ENCODE measurements at regions not wholly inside any gene's neighbourhood (a gene's known extent, or its start where the extent isn't known, plus 50 kb on each side); places are given as distances from the start of the nearest gene placed in this dataset.
A peak's percentile ranks its signal among the peaks of the same experiment; 100 is the strongest.

DNA sequence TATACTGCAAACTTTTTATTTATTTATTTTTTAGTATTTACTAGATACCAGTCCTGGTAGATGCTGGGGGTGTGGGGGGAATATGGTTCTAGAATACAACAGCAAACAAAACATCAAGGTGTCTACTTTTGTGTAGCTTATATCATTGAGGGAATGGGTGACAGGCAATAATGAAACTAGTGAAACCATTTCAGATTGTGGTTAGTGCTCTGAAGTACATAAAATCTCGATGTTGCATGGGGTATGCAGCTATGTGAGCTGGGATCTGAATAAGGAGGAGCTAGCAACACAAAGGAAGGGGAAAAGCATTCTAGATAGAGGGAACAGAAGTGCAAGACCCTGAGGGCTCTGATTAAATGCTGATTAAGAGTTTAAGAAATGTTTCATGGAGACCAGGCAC lies 103.5 kb downstream of the WT1 start:
- no peak for TF ChIP-seq POLR2AphosphoS5 (IDR thresholded peaks at IDR 0.05; ENCODE audit: insufficient read depth in 1 of 2, low read depth in 1 of 2)
- no peak for TF ChIP-seq POLR2A (IDR thresholded peaks at IDR 0.05)
- TF ChIP-seq, protein P1, sequence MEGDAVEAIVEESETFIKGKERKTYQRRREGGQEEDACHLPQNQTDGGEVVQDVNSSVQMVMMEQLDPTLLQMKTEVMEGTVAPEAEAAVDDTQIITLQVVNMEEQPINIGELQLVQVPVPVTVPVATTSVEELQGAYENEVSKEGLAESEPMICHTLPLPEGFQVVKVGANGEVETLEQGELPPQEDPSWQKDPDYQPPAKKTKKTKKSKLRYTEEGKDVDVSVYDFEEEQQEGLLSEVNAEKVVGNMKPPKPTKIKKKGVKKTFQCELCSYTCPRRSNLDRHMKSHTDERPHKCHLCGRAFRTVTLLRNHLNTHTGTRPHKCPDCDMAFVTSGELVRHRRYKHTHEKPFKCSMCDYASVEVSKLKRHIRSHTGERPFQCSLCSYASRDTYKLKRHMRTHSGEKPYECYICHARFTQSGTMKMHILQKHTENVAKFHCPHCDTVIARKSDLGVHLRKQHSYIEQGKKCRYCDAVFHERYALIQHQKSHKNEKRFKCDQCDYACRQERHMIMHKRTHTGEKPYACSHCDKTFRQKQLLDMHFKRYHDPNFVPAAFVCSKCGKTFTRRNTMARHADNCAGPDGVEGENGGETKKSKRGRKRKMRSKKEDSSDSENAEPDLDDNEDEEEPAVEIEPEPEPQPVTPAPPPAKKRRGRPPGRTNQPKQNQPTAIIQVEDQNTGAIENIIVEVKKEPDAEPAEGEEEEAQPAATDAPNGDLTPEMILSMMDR (IDR thresholded peaks at IDR 0.05) = no peak
- no peak overlapping the region for H3K27ac ChIP-seq
- intact Hi-C loops (cut with DNase I) = no loop called here

DNA sequence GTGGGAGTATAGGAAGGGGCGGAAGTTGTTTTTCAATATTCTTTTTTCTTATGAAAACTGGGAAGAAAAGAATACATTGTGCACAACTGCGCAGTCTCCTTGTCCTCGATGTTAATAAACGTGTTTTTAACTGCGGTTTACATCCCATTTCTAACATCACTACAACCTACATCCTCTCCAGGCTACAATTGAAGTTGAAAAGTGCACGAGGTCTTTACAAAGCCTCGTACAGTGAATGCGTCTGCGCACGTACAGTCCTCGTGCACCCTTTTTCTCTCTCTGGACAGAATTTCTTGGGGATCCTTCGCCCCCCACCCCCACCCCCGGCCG lies 102.4 kb downstream of the WT1 start:
- peak overlapping the region; percentile 37 to 38 for H3K4me3 ChIP-seq

More for the DNA sequence above, 103.5 kb downstream of the WT1 start:
- Histone ChIP-seq H3K9me3 (no peaks in the 10 kb centered on the region), H3K4me1 (peaks cover 12% of the 10 kb centered on the region), H3K27me3 (no peaks in the 10 kb centered on the region), H3K4me3 (no peak overlapping the region), H3K36me3 (no peaks in the 10 kb centered on the region)
- no peak for DNase-seq (ENCODE audit: extremely low spot score in 2 of 2)

DNA sequence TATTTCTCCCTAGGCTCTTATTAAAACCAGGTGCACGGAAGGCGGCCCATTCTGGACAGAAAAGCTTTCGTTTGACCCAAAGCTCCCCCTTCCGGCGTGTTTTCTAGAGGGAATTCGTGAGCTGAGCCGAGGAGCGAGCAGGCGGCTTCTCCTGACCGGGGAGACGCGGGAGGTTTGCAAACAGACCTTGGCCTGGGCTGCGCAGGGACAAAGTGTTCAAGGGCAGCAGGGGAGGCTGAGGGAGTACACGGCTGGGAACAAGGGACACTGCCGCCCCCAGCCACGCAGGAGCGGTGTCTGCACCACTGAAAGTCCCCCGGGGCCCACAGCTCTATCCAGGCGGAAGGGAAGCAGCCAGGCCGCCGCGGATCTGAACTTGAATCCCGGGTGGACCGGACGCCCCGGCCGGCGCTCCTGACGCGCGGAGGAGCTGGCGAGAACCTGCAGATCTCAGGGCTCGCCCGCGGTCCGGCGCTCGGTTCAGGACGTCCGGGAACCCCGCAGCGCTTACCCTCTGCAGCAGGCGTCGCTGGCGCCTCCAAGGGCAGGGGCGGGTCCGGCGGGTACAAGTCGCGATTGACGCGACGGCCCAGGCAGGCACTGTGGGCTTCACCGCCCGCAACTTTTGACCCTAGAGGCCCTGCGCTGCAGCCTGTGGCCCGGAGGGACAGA lies 101.9 kb downstream of the WT1 start:
- no peak for DNase-seq (ENCODE audit: extremely low spot score in 2 of 2)

More for the DNA sequence above, 102.4 kb downstream of the WT1 start:
- intact Hi-C loops (cut with DNase I) = no loop called here
- peak overlapping the region; percentile 63 for H3K27ac ChIP-seq
- TF ChIP-seq, protein P1 (IDR thresholded peaks at IDR 0.05) = no peak
- no peak for TF ChIP-seq POLR2A (IDR thresholded peaks at IDR 0.05)
- no peak for TF ChIP-seq POLR2AphosphoS5 (IDR thresholded peaks at IDR 0.05; ENCODE audit: insufficient read depth in 1 of 2, low read depth in 1 of 2)
- H3K27me3 ChIP-seq = no peaks in the 10 kb centered on the region
- no peaks in the 10 kb centered on the region for H3K9me3 ChIP-seq
- DNase-seq (ENCODE audit: extremely low spot score in 2 of 2) = no peak
- H3K36me3 ChIP-seq = no peaks in the 10 kb centered on the region
- peaks cover 12% of the 10 kb centered on the region for H3K4me1 ChIP-seq

DNA sequence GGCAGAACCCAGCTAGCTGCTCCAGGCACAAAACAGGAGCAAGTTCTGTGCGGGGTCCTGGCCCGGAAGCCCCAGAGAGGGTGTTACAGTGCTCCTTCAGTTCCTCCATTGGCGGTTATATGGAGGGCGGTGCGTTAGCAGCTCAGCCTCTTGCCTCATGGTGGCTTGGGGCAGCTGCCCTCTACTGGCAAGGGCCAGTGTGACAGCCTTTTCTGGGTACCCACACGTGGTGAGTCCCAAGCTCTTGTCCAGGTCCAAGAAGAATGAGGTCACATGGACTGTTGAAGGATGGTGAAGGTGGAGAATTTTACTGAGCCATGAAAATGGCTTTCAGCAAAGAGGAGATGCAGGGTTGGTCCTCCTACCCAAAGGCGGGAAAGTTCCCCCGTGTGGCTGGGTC lies 100.5 kb downstream of the WT1 start:
- Histone ChIP-seq H3K27ac (no peak overlapping the region), H3K4me1 (peaks cover 12% of the 10 kb centered on the region), H3K36me3 (no peaks in the 10 kb centered on the region), H3K27me3 (no peaks in the 10 kb centered on the region), H3K9me3 (no peaks in the 10 kb centered on the region), H3K4me3 (no peak overlapping the region)
- intact Hi-C loops (cut with DNase I) = no loop called here
- TF ChIP-seq POLR2AphosphoS5 (IDR thresholded peaks at IDR 0.05; ENCODE audit: insufficient read depth in 1 of 2, low read depth in 1 of 2) (no peak), POLR2A (IDR thresholded peaks at IDR 0.05) (no peak)
- TF ChIP-seq, protein P1 (IDR thresholded peaks at IDR 0.05) = no peak
- no peak for DNase-seq (ENCODE audit: extremely low spot score in 2 of 2)

More for the DNA sequence above, 101.9 kb downstream of the WT1 start:
- intact Hi-C loops (cut with DNase I) = no loop called here
- Histone ChIP-seq H3K27me3 (no peaks in the 10 kb centered on the region), H3K27ac (peak overlapping the region; percentile 63), H3K36me3 (no peaks in the 10 kb centered on the region), H3K4me3 (peak overlapping the region; percentile 37 to 38), H3K9me3 (no peaks in the 10 kb centered on the region), H3K4me1 (peaks cover 12% of the 10 kb centered on the region)
- peak in 1 of 2 donors; percentile 23 for TF ChIP-seq POLR2AphosphoS5 (IDR thresholded peaks at IDR 0.05; ENCODE audit: insufficient read depth in 1 of 2, low read depth in 1 of 2)
- TF ChIP-seq, protein P1 (IDR thresholded peaks at IDR 0.05) = no peak
- no peak for TF ChIP-seq POLR2A (IDR thresholded peaks at IDR 0.05)
